ENCODE measurements at regions not wholly inside any gene's neighbourhood (a gene's known extent, or its start where the extent isn't known, plus 50 kb on each side); places are given as distances from the start of the nearest gene placed in this dataset.
A peak's percentile ranks its signal among the peaks of the same experiment; 100 is the strongest.

DNA sequence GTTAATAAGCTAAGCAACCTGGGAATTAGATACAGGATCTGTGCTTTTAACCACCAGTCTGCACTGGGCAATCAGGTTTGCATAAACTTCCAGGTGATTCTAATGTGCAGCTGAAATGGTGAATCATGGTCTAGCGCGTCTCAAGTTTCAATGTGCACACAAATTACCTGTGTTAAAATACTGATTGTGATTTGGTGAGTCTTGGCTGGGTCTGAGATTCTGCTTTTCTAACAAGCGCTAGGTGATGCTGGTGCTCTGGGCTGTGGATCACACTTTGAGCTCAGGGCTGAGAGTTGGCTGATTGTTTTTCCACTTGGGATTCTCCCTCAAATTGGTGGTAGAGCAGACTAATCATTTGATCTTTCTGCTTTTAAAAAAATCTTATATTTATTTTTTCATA, 124.8 kb downstream of the C12orf75 start:
- 95 to 100% methylated on average over 3 of the region's 3 CpGs for WGBS, 2 experiments (ENCODE audit: insufficient coverage in 2 of 2)
- no peak overlapping the region for H3K4me3 ChIP-seq (ENCODE audit: extremely low read depth, insufficient read depth, low read length, poor library complexity, severe bottlenecking)
- peaks cover 15% of the 10 kb centered on the region for H3K9me3 ChIP-seq (ENCODE audit: control insufficient read depth, low read length)
- no peak overlapping the region for H3K27ac ChIP-seq (ENCODE audit: low read depth, low read length, severe bottlenecking)
- H3K36me3 ChIP-seq (ENCODE audit: control insufficient read depth, insufficient read depth, low read length): no peaks in the 10 kb centered on the region
- H3K4me1 ChIP-seq (ENCODE audit: control insufficient read depth, insufficient read depth, low read length, poor library complexity, severe bottlenecking): no peaks in the 10 kb centered on the region

DNA sequence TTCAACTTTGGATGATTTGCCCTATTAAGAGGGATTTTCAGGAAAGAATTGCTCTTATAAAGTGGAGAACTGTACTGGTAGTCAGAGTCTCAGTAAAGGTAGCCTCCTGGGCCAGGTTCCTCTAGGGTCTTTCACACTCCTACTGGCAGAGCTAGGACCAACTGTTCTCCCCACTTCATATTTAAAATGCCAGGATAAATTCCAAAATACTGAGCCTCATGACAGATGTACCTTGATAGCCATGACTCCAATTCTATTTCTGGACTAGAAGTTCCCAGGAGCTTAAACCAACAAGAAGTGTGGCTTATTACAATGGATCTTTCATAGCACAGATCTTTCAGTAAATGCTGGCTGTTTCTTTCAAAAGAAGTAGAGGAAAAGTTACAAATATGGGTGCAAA, 126.5 kb downstream of the C12orf75 start:
- peaks cover 15% of the 10 kb centered on the region for H3K9me3 ChIP-seq (ENCODE audit: control insufficient read depth, low read length)
- H3K27ac ChIP-seq (ENCODE audit: low read depth, low read length, severe bottlenecking): no peak overlapping the region
- H3K4me3 ChIP-seq (ENCODE audit: extremely low read depth, insufficient read depth, low read length, poor library complexity, severe bottlenecking): no peak overlapping the region
- H3K4me1 ChIP-seq (ENCODE audit: control insufficient read depth, insufficient read depth, low read length, poor library complexity, severe bottlenecking): no peaks in the 10 kb centered on the region
- H3K36me3 ChIP-seq (ENCODE audit: control insufficient read depth, insufficient read depth, low read length): no peaks in the 10 kb centered on the region

DNA sequence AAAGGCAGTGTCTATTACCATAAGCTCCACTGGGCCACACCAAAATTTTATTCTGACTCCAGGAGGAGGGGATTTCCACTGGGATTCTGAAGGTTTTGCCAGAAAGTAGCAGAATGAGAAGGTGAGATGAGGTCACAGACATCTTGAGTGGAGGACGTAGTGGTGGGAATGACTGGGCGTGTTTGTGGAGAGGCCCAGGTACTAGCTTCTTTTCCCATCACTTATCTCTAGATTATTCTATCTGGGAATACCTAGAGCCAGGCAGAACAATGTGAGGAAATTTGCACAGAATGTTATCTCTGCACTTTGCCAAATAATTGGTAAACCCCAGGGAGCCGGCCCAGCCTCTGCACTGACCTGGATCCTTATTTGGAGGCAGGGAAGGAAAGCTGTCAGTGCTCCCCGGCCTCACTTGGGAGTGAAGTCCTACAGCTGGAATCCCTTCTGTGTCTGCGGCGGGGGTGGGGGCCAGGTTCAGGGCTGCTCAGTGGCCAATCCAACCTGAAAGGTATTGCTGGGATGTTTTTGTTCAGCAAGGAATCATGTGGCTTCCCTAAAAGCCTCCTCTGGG, 129.4 kb downstream of the C12orf75 start:
- peaks cover 15% of the 10 kb centered on the region for H3K9me3 ChIP-seq (ENCODE audit: control insufficient read depth, low read length)
- 80 to 87% methylated on average over 1 to 3 of the region's 6 CpGs for WGBS, 2 experiments (ENCODE audit: insufficient coverage in 2 of 2)
- no peak overlapping the region for H3K4me3 ChIP-seq (ENCODE audit: extremely low read depth, insufficient read depth, low read length, poor library complexity, severe bottlenecking)
- H3K4me1 ChIP-seq (ENCODE audit: control insufficient read depth, insufficient read depth, low read length, poor library complexity, severe bottlenecking): peaks cover 3% of the 10 kb centered on the region
- H3K27ac ChIP-seq (ENCODE audit: low read depth, low read length, severe bottlenecking): no peak overlapping the region
- no peaks in the 10 kb centered on the region for H3K36me3 ChIP-seq (ENCODE audit: control insufficient read depth, insufficient read depth, low read length)

DNA sequence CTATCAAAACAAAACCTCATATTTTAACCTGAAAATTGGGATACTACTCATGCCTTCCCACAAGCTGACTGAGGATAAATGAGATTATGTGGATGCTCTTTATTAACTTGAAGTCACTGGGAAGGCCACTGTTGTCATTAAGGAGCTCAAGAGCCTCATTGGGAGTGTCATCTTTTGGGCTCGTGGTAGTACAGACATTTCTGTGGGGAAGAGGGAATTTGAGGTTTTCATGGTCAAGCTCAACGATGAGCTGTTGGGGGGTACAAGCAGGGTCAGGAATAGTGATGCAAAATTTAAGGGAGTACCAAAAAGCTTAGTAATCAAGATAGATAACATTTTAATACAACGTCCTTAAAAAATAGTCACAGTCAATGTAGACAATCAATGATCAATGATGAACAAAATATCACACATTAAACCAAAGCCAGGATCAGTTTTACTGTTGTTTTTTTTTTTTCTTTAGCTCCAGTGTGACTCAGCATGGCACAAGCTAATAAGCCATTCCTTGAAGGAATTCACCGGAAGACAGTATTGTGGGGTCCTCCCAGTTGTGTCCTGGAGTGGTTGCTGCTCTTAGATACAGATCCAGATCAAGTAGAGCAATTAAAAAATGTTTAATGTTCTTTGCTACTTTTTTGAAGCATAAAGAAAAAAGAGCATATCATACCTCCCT, 130.9 kb downstream of the C12orf75 start:
- Histone ChIP-seq H3K4me1 (ENCODE audit: control insufficient read depth, insufficient read depth, low read length, poor library complexity, severe bottlenecking) (peaks cover 3% of the 10 kb centered on the region), H3K9me3 (ENCODE audit: control insufficient read depth, low read length) (peaks cover 15% of the 10 kb centered on the region), H3K4me3 (ENCODE audit: extremely low read depth, insufficient read depth, low read length, poor library complexity, severe bottlenecking) (no peak overlapping the region), H3K36me3 (ENCODE audit: control insufficient read depth, insufficient read depth, low read length) (no peaks in the 10 kb centered on the region), H3K27ac (ENCODE audit: low read depth, low read length, severe bottlenecking) (no peak overlapping the region)
- WGBS, 2 experiments (ENCODE audit: insufficient coverage in 2 of 2): 94 to 100% methylated on average over 1 to 3 of the region's 4 CpGs

- Histone ChIP-seq H3K9me3 (ENCODE audit: control insufficient read depth, low read length) (peaks cover 15% of the 10 kb centered on the region), H3K4me1 (ENCODE audit: control insufficient read depth, insufficient read depth, low read length, poor library complexity, severe bottlenecking) (peaks cover 7% of the 10 kb centered on the region)
These were observed 131.7 kb downstream of the C12orf75 start for GRCh38 chr12:105461944-105462762.

DNA sequence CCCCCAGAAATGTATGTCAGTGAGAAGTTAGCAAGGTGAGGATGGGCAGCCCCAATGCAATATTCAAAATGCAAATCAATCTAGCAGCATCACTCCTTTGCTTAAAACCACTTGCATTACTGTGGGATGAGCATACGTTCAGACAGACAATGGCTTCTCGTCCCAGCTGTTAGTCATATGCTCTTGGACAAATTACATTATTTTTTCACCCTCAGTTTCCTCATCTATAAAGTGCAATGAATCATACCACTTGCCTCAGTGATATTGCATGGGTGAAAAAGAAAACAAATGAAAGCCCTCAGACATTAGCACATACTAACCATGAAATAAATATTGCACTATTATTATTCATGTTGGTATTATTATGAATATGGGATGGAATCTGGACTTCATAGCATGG, 132.3 kb downstream of the C12orf75 start:
- Histone ChIP-seq H3K36me3 (ENCODE audit: control insufficient read depth, insufficient read depth, low read length) (no peaks in the 10 kb centered on the region), H3K9me3 (ENCODE audit: control insufficient read depth, low read length) (peaks cover 15% of the 10 kb centered on the region), H3K4me1 (ENCODE audit: control insufficient read depth, insufficient read depth, low read length, poor library complexity, severe bottlenecking) (peaks cover 12% of the 10 kb centered on the region), H3K27ac (ENCODE audit: low read depth, low read length, severe bottlenecking) (no peak overlapping the region), H3K4me3 (ENCODE audit: extremely low read depth, insufficient read depth, low read length, poor library complexity, severe bottlenecking) (no peak overlapping the region)
- WGBS, 2 experiments (ENCODE audit: insufficient coverage in 2 of 2): 81 to 95% methylated on average over 2 of the region's 2 CpGs

More at GRCh38 chr12:105461944-105462762, 131.7 kb downstream of the C12orf75 start:
- 70 to 92% methylated on average over 5 to 6 of the region's 7 CpGs for WGBS, 2 experiments (ENCODE audit: insufficient coverage in 2 of 2)
- Histone ChIP-seq H3K4me3 (ENCODE audit: extremely low read depth, insufficient read depth, low read length, poor library complexity, severe bottlenecking) (no peak overlapping the region), H3K27ac (ENCODE audit: low read depth, low read length, severe bottlenecking) (no peak overlapping the region), H3K36me3 (ENCODE audit: control insufficient read depth, insufficient read depth, low read length) (no peaks in the 10 kb centered on the region)

DNA sequence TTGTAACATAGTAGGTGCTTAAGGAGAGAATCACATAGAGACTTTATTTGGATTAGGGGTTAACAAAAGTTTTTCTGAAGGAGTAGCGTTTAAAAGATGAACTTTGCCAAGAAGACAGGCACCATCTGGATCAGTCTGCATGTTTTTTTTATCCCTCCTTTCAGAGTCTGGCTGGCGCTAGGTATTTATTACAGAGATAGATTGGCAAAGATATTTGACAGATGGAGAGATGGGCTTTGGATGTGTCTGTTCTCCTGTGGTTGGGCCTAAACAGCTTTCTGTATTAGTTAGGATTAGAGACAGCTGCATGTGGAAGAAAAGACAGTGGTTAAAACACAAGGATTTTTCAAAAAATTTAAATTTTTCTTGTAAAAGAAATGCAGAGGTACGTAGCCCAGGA, 133.9 kb downstream of the C12orf75 start:
- Histone ChIP-seq H3K36me3 (ENCODE audit: control insufficient read depth, insufficient read depth, low read length) (no peaks in the 10 kb centered on the region), H3K4me1 (ENCODE audit: control insufficient read depth, insufficient read depth, low read length, poor library complexity, severe bottlenecking) (peaks cover 23% of the 10 kb centered on the region)
- WGBS, 2 experiments (ENCODE audit: insufficient coverage in 2 of 2): 94 to 100% methylated on average over 3 of the region's 3 CpGs

DNA sequence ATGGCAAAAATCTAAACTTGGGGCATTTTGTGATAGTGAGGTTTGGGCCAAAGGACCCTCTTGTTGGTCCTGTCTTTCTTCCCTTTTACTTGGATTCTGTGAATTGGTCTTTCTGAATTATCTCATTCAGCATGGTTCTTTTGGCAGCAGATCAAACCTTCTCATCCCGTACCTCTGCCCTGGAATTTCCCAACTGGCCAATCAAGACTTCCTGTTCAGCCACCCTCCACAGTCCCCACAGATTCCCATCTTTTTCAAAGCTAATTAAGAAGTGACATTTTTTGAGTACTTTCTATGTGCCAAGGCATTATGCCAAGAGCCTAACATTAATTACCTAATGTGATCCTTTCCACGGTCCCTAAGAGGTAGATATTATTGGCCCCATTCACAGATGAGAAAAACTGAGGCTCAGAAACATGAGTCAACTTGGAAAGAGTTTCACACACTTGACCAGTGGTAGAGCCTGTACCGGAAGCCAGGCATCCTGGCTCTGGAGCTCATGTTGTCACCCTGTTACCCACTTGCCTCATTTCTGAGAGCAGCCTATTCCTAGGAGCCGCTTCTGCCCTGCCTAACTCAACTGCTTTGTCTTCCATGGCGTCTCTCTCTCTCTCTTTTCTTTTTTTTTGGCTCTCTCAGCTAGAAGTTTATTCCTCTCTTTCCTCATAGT, 135.9 kb downstream of the C12orf75 start:
- H3K36me3 ChIP-seq (ENCODE audit: control insufficient read depth, insufficient read depth, low read length): no peaks in the 10 kb centered on the region
- H3K4me1 ChIP-seq (ENCODE audit: control insufficient read depth, insufficient read depth, low read length, poor library complexity, severe bottlenecking): peaks cover 30% of the 10 kb centered on the region
- WGBS, 2 experiments (ENCODE audit: insufficient coverage in 2 of 2): 87% methylated on average over 4 of the region's 5 CpGs
- no peaks in the 10 kb centered on the region for H3K9me3 ChIP-seq (ENCODE audit: control insufficient read depth, low read length)
- H3K27ac ChIP-seq (ENCODE audit: low read depth, low read length, severe bottlenecking): no peak overlapping the region
- no peak overlapping the region for H3K4me3 ChIP-seq (ENCODE audit: extremely low read depth, insufficient read depth, low read length, poor library complexity, severe bottlenecking)

More for the DNA sequence above, 133.9 kb downstream of the C12orf75 start:
- H3K9me3 ChIP-seq (ENCODE audit: control insufficient read depth, low read length): peaks cover 2% of the 10 kb centered on the region
- H3K4me3 ChIP-seq (ENCODE audit: extremely low read depth, insufficient read depth, low read length, poor library complexity, severe bottlenecking): no peak overlapping the region
- no peak overlapping the region for H3K27ac ChIP-seq (ENCODE audit: low read depth, low read length, severe bottlenecking)

DNA sequence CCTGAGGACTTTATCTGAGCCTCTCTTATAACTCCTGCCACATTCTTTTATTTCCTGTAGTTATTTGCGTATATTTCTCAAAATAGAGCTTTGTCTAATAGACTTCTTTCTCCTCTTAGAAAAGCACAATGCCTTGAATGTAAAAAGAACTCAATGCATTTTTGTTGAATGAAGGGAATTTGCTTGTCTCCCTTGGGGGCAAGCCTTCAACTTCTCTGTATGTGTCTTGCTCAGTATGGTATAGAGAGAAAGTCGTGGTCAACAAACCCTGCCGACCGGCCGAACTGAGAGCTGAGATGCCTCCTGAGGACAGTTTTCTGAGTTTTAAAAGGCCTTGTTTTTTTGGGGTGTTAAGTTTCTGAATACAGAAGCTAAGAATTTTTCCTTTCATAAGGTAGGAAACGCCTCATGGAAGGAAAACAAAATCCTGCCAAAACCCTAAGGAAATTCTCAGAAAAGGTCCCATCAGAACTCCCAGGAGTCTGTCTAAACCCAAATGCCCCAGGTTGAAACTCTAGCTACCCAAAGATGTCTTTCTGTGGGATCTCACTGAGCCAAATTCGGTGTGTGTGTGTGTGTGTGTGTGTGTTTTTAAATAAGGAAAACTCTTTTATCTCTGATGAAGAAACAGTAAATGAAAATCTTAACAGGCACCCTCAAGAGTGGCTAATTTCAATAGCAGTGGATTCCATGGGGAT, 136.6 kb downstream of the C12orf75 start:
- WGBS, 2 experiments (ENCODE audit: insufficient coverage in 2 of 2): 60 to 100% methylated on average over 2 to 6 of the region's 7 CpGs
- Histone ChIP-seq H3K36me3 (ENCODE audit: control insufficient read depth, insufficient read depth, low read length) (no peaks in the 10 kb centered on the region), H3K27ac (ENCODE audit: low read depth, low read length, severe bottlenecking) (peak overlapping the region; percentile 50), H3K4me3 (ENCODE audit: extremely low read depth, insufficient read depth, low read length, poor library complexity, severe bottlenecking) (no peak overlapping the region), H3K4me1 (ENCODE audit: control insufficient read depth, insufficient read depth, low read length, poor library complexity, severe bottlenecking) (peaks cover 30% of the 10 kb centered on the region), H3K9me3 (ENCODE audit: control insufficient read depth, low read length) (no peaks in the 10 kb centered on the region)

- Histone ChIP-seq H3K9me3 (ENCODE audit: control insufficient read depth, low read length) (no peaks in the 10 kb centered on the region), H3K27ac (ENCODE audit: low read depth, low read length, severe bottlenecking) (peak overlapping the region; percentile 51), H3K4me3 (ENCODE audit: extremely low read depth, insufficient read depth, low read length, poor library complexity, severe bottlenecking) (no peak overlapping the region), H3K36me3 (ENCODE audit: control insufficient read depth, insufficient read depth, low read length) (no peaks in the 10 kb centered on the region), H3K4me1 (ENCODE audit: control insufficient read depth, insufficient read depth, low read length, poor library complexity, severe bottlenecking) (peaks cover 30% of the 10 kb centered on the region)
- 75 to 91% methylated on average over 1 to 2 of the region's 4 CpGs for WGBS, 2 experiments (ENCODE audit: insufficient coverage in 2 of 2)
These were observed 137.3 kb downstream of the C12orf75 start for GRCh38 chr12:105467710-105468366.

Data from mesodermal cell (in vitro differentiated cells).